WTC11 (cell line): ENCODE measurements at regions not wholly inside any gene's neighbourhood (a gene's known extent, or its start where the extent isn't known, plus 50 kb on each side); places are given as distances from the start of the nearest gene placed in this dataset.

Experiments
- ATAC-seq: fragments of 200-7000 bp; cut with Tn5 transposase; 2 replicates; pipeline ENCODE4 v1.10.0; 2021; ENCODE audit warnings: mild to moderate bottlenecking, moderate library complexity
- CTCF ChIA-PET: fragments of 300-600 bp; sonication (Branson Sonifier 250); formaldehyde crosslinking; loops from one replicate; lab custom pipeline; 2021; ENCODE audit warnings: antibody characterized with exemption; lab: Charles Lee
- POLR2A ChIA-PET: fragments of 350-600 bp; sonication (Branson Sonifier 250); formaldehyde crosslinking; loops from one replicate; lab custom pipeline; 2021; ENCODE audit warnings: antibody characterized with exemption; lab: Charles Lee
- DNase-seq: peaks from one replicate; pipeline ENCODE4 v3.0.0; 2021; ENCODE audit warnings: low spot score
- H3K27ac Mint-ChIP-seq: 2 replicates; pipeline ENCODE4 v1.8.0; 2021; ENCODE audit warnings: mixed read lengths
- H3K27me3 Mint-ChIP-seq: 2 replicates; pipeline ENCODE4 v1.8.0; 2021; ENCODE audit warnings: low read depth, mild to moderate bottlenecking, moderate library complexity, mixed read lengths
- H3K36me3 Mint-ChIP-seq: 2 replicates; pipeline ENCODE4 v1.8.0; 2021; ENCODE audit warnings: mixed read lengths
- H3K4me1 Mint-ChIP-seq: 2 replicates; pipeline ENCODE4 v1.8.0; 2022; ENCODE audit warnings: mixed read lengths
- H3K4me3 Mint-ChIP-seq: 2 replicates; pipeline ENCODE4 v1.8.0; 2021; ENCODE audit warnings: mild to moderate bottlenecking, moderate library complexity, mixed read lengths
- H3K9me3 Mint-ChIP-seq: 2 replicates; pipeline ENCODE4 v1.8.0; 2021; ENCODE audit warnings: mixed read lengths
- ETV6 ChIP-seq: sonication (generic); formaldehyde crosslinking; IDR thresholded peaks from 2 replicates; pipeline ENCODE4 v1.8.1; 2022; ENCODE audit warnings: mild to moderate bottlenecking, missing genetic modification reagents
- FOXJ3 ChIP-seq: sonication (generic); formaldehyde crosslinking; IDR thresholded peaks from 2 replicates; pipeline ENCODE4 v1.9.0; 2021; ENCODE audit warnings: missing genetic modification reagents, mild to moderate bottlenecking, borderline replicate concordance
- FOXP1 ChIP-seq: sonication (generic); formaldehyde crosslinking; IDR thresholded peaks from 2 replicates; pipeline ENCODE4 v1.8.0; 2022; ENCODE audit warnings: missing genetic modification reagents, mild to moderate bottlenecking, moderate library complexity, borderline replicate concordance
- GRHL2 ChIP-seq: fragments of 250-450 bp; sonication (Bioruptor Pico); IDR thresholded peaks from 2 replicates; pipeline ENCODE4 v1.8.0; 2022; ENCODE audit warnings: mild to moderate bottlenecking, moderate library complexity; ENCODE audit not compliant: insufficient replicate concordance, severe bottlenecking
- NFYB ChIP-seq: sonication (generic); formaldehyde crosslinking; conservative IDR thresholded peaks from 2 replicates; pipeline ENCODE4 v1.8.0; 2022; ENCODE audit warnings: low read depth, missing genetic modification reagents
- RORB ChIP-seq: fragments of 250-450 bp; sonication (Bioruptor Pico); IDR thresholded peaks from 2 replicates; pipeline ENCODE4 v1.9.0; 2021; ENCODE audit warnings: mild to moderate bottlenecking
- TEAD4 ChIP-seq: sonication (generic); formaldehyde crosslinking; IDR thresholded peaks from 2 replicates; pipeline ENCODE4 v1.8.0; 2022; ENCODE audit warnings: mild to moderate bottlenecking, missing genetic modification reagents
- ZBTB21 ChIP-seq: sonication (generic); formaldehyde crosslinking; IDR thresholded peaks from 2 replicates; pipeline ENCODE4 v1.8.1; 2023; ENCODE audit warnings: mild to moderate bottlenecking, missing genetic modification reagents, borderline replicate concordance
- ZNF396 ChIP-seq: fragments of 250-450 bp; sonication (Bioruptor Pico); IDR thresholded peaks from 2 replicates; pipeline ENCODE4 v1.8.0; 2021; ENCODE audit warnings: mild to moderate bottlenecking, moderate library complexity, borderline replicate concordance
- TF ChIP-seq, protein P1 (sequence below): fragments of 250-450 bp; sonication (Bioruptor Pico); IDR thresholded peaks from 2 replicates; pipeline ENCODE4 v1.9.0; 2021; ENCODE audit warnings: mild to moderate bottlenecking
- TF ChIP-seq, protein P2 (sequence below): fragments of 250-450 bp; sonication (Bioruptor Pico); IDR thresholded peaks from 2 replicates; pipeline ENCODE4 v1.9.0; 2021; ENCODE audit warnings: mild to moderate bottlenecking
- TF ChIP-seq, protein P3 (sequence below): sonication (generic); formaldehyde crosslinking; IDR thresholded peaks from 2 replicates; pipeline ENCODE4 v1.8.1; 2023; ENCODE audit warnings: mild to moderate bottlenecking, missing genetic modification reagents
- TF ChIP-seq, protein P4 (sequence below): fragments of 250-450 bp; sonication (Bioruptor Pico); IDR thresholded peaks from 2 replicates; pipeline ENCODE4 v1.9.0; 2021; ENCODE audit warnings: mild to moderate bottlenecking, borderline replicate concordance
- TF ChIP-seq, protein P5 (sequence below): sonication (generic); formaldehyde crosslinking; IDR thresholded peaks from 2 replicates; pipeline ENCODE4 v1.8.1; 2023; ENCODE audit warnings: mild to moderate bottlenecking, missing genetic modification reagents, borderline replicate concordance

DNA sequence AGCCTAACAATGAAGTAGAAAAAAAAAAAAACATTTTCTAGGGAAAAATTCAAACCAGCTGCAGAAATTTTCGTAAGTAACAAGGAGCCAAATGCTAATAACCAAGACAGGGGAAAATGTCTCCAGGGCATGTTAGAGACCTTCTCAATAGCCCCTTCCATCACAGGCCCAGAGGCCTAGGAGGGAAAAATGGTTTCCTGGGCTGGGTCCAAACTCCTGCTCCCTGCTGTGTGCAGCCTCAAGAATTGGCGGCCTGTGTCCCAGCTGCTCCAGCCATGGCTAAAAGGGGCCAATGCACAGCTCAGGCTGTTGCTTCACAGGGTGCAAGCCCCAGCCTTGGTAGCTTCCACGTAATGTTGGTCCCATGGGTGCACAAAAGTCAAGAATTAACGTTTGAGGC lies 266.2 kb downstream of the ZEB2 start:
- ChIA-PET CTCF (no interaction called here), POLR2A (no interaction called here)
- no peaks in the 10 kb centered on the region; the same call in 1 of the 2 replicates for H3K27me3 Mint-ChIP-seq
- H3K4me1 Mint-ChIP-seq, result peaks cover 2% of the 10 kb centered on the region; the same call in 1 of the 2 replicates
- no peak overlapping the region for H3K4me3 Mint-ChIP-seq
- no peak overlapping the region for H3K27ac Mint-ChIP-seq
- H3K9me3 Mint-ChIP-seq, result peaks cover 65% of the 10 kb centered on the region
- ATAC-seq (no peak), DNase-seq (no peak)
- TF ChIP-seq TEAD4 (CRISPR knock-in tag) (no peak), GRHL2 (no peak), RORB (no peak), FOXJ3 (CRISPR knock-in tag) (no peak), NFYB (no peak), ZBTB21 (CRISPR knock-in tag) (no peak), ZNF396 (CRISPR knock-in tag) (no peak), ETV6 (CRISPR knock-in tag) (no peak), FOXP1 (no peak)
- TF ChIP-seq, protein P1, sequence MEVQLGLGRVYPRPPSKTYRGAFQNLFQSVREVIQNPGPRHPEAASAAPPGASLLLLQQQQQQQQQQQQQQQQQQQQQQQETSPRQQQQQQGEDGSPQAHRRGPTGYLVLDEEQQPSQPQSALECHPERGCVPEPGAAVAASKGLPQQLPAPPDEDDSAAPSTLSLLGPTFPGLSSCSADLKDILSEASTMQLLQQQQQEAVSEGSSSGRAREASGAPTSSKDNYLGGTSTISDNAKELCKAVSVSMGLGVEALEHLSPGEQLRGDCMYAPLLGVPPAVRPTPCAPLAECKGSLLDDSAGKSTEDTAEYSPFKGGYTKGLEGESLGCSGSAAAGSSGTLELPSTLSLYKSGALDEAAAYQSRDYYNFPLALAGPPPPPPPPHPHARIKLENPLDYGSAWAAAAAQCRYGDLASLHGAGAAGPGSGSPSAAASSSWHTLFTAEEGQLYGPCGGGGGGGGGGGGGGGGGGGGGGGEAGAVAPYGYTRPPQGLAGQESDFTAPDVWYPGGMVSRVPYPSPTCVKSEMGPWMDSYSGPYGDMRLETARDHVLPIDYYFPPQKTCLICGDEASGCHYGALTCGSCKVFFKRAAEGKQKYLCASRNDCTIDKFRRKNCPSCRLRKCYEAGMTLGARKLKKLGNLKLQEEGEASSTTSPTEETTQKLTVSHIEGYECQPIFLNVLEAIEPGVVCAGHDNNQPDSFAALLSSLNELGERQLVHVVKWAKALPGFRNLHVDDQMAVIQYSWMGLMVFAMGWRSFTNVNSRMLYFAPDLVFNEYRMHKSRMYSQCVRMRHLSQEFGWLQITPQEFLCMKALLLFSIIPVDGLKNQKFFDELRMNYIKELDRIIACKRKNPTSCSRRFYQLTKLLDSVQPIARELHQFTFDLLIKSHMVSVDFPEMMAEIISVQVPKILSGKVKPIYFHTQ (CRISPR knock-in tag), result no peak
- TF ChIP-seq, protein P2, sequence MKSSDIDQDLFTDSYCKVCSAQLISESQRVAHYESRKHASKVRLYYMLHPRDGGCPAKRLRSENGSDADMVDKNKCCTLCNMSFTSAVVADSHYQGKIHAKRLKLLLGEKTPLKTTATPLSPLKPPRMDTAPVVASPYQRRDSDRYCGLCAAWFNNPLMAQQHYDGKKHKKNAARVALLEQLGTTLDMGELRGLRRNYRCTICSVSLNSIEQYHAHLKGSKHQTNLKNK (CRISPR knock-in tag), result no peak
- TF ChIP-seq, protein P3, sequence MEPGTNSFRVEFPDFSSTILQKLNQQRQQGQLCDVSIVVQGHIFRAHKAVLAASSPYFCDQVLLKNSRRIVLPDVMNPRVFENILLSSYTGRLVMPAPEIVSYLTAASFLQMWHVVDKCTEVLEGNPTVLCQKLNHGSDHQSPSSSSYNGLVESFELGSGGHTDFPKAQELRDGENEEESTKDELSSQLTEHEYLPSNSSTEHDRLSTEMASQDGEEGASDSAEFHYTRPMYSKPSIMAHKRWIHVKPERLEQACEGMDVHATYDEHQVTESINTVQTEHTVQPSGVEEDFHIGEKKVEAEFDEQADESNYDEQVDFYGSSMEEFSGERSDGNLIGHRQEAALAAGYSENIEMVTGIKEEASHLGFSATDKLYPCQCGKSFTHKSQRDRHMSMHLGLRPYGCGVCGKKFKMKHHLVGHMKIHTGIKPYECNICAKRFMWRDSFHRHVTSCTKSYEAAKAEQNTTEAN (CRISPR knock-in tag), result no peak
- TF ChIP-seq, protein P4, sequence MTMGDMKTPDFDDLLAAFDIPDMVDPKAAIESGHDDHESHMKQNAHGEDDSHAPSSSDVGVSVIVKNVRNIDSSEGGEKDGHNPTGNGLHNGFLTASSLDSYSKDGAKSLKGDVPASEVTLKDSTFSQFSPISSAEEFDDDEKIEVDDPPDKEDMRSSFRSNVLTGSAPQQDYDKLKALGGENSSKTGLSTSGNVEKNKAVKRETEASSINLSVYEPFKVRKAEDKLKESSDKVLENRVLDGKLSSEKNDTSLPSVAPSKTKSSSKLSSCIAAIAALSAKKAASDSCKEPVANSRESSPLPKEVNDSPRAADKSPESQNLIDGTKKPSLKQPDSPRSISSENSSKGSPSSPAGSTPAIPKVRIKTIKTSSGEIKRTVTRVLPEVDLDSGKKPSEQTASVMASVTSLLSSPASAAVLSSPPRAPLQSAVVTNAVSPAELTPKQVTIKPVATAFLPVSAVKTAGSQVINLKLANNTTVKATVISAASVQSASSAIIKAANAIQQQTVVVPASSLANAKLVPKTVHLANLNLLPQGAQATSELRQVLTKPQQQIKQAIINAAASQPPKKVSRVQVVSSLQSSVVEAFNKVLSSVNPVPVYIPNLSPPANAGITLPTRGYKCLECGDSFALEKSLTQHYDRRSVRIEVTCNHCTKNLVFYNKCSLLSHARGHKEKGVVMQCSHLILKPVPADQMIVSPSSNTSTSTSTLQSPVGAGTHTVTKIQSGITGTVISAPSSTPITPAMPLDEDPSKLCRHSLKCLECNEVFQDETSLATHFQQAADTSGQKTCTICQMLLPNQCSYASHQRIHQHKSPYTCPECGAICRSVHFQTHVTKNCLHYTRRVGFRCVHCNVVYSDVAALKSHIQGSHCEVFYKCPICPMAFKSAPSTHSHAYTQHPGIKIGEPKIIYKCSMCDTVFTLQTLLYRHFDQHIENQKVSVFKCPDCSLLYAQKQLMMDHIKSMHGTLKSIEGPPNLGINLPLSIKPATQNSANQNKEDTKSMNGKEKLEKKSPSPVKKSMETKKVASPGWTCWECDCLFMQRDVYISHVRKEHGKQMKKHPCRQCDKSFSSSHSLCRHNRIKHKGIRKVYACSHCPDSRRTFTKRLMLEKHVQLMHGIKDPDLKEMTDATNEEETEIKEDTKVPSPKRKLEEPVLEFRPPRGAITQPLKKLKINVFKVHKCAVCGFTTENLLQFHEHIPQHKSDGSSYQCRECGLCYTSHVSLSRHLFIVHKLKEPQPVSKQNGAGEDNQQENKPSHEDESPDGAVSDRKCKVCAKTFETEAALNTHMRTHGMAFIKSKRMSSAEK, result no peak
- TF ChIP-seq, protein P5, sequence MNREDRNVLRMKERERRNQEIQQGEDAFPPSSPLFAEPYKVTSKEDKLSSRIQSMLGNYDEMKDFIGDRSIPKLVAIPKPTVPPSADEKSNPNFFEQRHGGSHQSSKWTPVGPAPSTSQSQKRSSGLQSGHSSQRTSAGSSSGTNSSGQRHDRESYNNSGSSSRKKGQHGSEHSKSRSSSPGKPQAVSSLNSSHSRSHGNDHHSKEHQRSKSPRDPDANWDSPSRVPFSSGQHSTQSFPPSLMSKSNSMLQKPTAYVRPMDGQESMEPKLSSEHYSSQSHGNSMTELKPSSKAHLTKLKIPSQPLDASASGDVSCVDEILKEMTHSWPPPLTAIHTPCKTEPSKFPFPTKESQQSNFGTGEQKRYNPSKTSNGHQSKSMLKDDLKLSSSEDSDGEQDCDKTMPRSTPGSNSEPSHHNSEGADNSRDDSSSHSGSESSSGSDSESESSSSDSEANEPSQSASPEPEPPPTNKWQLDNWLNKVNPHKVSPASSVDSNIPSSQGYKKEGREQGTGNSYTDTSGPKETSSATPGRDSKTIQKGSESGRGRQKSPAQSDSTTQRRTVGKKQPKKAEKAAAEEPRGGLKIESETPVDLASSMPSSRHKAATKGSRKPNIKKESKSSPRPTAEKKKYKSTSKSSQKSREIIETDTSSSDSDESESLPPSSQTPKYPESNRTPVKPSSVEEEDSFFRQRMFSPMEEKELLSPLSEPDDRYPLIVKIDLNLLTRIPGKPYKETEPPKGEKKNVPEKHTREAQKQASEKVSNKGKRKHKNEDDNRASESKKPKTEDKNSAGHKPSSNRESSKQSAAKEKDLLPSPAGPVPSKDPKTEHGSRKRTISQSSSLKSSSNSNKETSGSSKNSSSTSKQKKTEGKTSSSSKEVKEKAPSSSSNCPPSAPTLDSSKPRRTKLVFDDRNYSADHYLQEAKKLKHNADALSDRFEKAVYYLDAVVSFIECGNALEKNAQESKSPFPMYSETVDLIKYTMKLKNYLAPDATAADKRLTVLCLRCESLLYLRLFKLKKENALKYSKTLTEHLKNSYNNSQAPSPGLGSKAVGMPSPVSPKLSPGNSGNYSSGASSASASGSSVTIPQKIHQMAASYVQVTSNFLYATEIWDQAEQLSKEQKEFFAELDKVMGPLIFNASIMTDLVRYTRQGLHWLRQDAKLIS (CRISPR knock-in tag), result no peak
- H3K36me3 Mint-ChIP-seq, result peaks cover 67% of the 10 kb centered on the region
